K562 (cell line): ENCODE measurements at regions not wholly inside any gene's neighbourhood (a gene's known extent, or its start where the extent isn't known, plus 50 kb on each side); places are given as distances from the start of the nearest gene placed in this dataset.

Experiments used
- ATAC-seq: fragments of 200-7000 bp; cut with Tn5 transposase; 3 replicates; pipeline ENCODE4 v1.9.1; 2020; ENCODE audit warnings: moderate library complexity
- BruUV-seq: library from RNA; stranded (reverse); fragments of 400-500 nt; replicated peaks from 2 replicates; lab custom pipeline; 2021; lab: Mats Ljungman, UMichigan
- CTCF ChIA-PET: fragments of 300-600 bp; formaldehyde crosslinking; extraction: SDS; loops from one replicate; lab custom pipeline; 2021; ENCODE audit warnings: low intra/inter-chr PET ratio; lab: Yijun Ruan, JAX
- POLR2A ChIA-PET: fragments of 300-600, 350-650 bp; sonication (Branson Sonifier 250); formaldehyde crosslinking; extraction: SDS; loops from one replicate; lab custom pipeline; 2021; ENCODE audit warnings: antibody characterized with exemption, inconsistent platforms; lab: Yijun Ruan, JAX
- DNase-seq, 4 experiments: peaks; one replicate each; pipeline versions ENCODE4 v3.0.0 to v3.0.0-alpha.2; 2011 to 2018; ENCODE audit warnings: low spot score in 3 of 4, mixed read lengths in 3 of 4; ENCODE audit errors: extremely low read depth in 1 of 4
- FAIRE-seq: peaks from 2 replicates; lab custom pipeline; 2011; peaks lifted over from hg19 to GRCh38; lab: Jason Lieb, UNC
- H2AFZ ChIP-seq: 2 replicates; pipeline ENCODE4 v1.6.0; 2011; ENCODE audit warnings: low read depth, low read length, control low read depth, inconsistent platforms
- H3K27ac ChIP-seq: fragments of 200-600 bp; 3 replicates; pipeline ENCODE4 v1.8.0; 2011; ENCODE audit warnings: low read depth, mild to moderate bottlenecking, control low read depth, inconsistent platforms, low read length, moderate library complexity, mixed read lengths; ENCODE audit errors: extremely low read depth
- H3K27me3 ChIP-seq, 2 experiments: fragments of 300-600 bp in 1 of 2; 2 replicates in 1 of 2; 3 replicates in 1 of 2; pipeline versions ENCODE4 v1.6.0 to v1.8.0; 2011; ENCODE audit warnings: inconsistent platforms in 2 of 2, low read length in 2 of 2, mild to moderate bottlenecking in 1 of 2, mixed read lengths in 1 of 2, moderate library complexity in 1 of 2; ENCODE audit not compliant: control insufficient read depth in 2 of 2, insufficient read depth in 2 of 2
- H3K36me3 ChIP-seq: fragments of 300-600 bp; 3 replicates; pipeline ENCODE4 v1.8.0; 2011; ENCODE audit warnings: mild to moderate bottlenecking, low read length, inconsistent platforms; ENCODE audit not compliant: control insufficient read depth, insufficient read depth
- H3K4me1 ChIP-seq, 2 experiments: fragments of 200-600 bp in 1 of 2; replicated peaks in 1 of 2; 2 replicates in 1 of 2; 3 replicates in 1 of 2; pipeline versions ENCODE4 v1.5.1 to v1.8.0; 2011; ENCODE audit warnings: inconsistent platforms in 2 of 2, low read length in 2 of 2, mild to moderate bottlenecking in 1 of 2, mixed read lengths in 1 of 2, moderate library complexity in 1 of 2; ENCODE audit not compliant: control insufficient read depth in 2 of 2, insufficient read depth in 2 of 2
- H3K4me2 ChIP-seq: 2 replicates; pipeline ENCODE4 v1.6.1; 2011; ENCODE audit warnings: low read length, control low read depth, inconsistent platforms, mixed read lengths; ENCODE audit not compliant: insufficient read depth
- H3K4me3 ChIP-seq: fragments of 200-600 bp; sonication (generic), shearing (Covaris generic); 2 replicates; pipeline ENCODE4 v1.5.1; 2016; ENCODE audit warnings: control low read depth, inconsistent platforms
- H3K79me2 ChIP-seq: fragments of 200-600 bp; 3 replicates; pipeline ENCODE4 v1.8.0; 2011; ENCODE audit warnings: low read length, inconsistent platforms; ENCODE audit not compliant: control insufficient read depth, insufficient read depth
- H3K9ac ChIP-seq, 2 experiments: 2 replicates each; pipeline versions ENCODE4 v1.6.0 to v1.6.1; 2011; ENCODE audit warnings: low read depth in 2 of 2, low read length in 2 of 2, control low read depth in 1 of 2, inconsistent platforms in 1 of 2, mild to moderate bottlenecking in 1 of 2, mixed read lengths in 1 of 2; ENCODE audit not compliant: insufficient read depth in 1 of 2
- H3K9me1 ChIP-seq: one replicate; pipeline ENCODE4 v1.6.0; 2011; ENCODE audit warnings: inconsistent platforms, mild to moderate bottlenecking, low read length, moderate library complexity; ENCODE audit not compliant: control insufficient read depth, insufficient read depth
- H3K9me3 ChIP-seq: replicated peaks from 2 replicates; pipeline ENCODE4 v1.5.1; 2011; ENCODE audit warnings: low read depth, low read length, inconsistent platforms; ENCODE audit not compliant: control insufficient read depth, insufficient read depth
- H4K20me1 ChIP-seq: replicated peaks from 2 replicates; pipeline ENCODE4 v1.6.1; 2011; ENCODE audit warnings: low read length, inconsistent platforms, mixed read lengths; ENCODE audit not compliant: control insufficient read depth, insufficient read depth
- ELF1 ChIP-seq: fragments of 200-800 bp; sonication (Bioruptor generic); IDR thresholded peaks from 2 replicates; pipeline ENCODE4 v1.6.1; 2016; ENCODE audit warnings: missing genetic modification characterization, missing compliant biosample characterization
- ETV1 ChIP-seq: fragments of 450-650 bp; conservative IDR thresholded peaks from 2 replicates; pipeline ENCODE4 v1.6.1; 2016; ENCODE audit warnings: missing genetic modification characterization, control low read depth, low read depth, missing compliant biosample characterization
- HNRNPK ChIP-seq: fragments of 200-400 bp; formaldehyde crosslinking; IDR thresholded peaks from one replicate; pipeline ENCODE4 v1.6.1; 2018; ENCODE audit warnings: mild to moderate bottlenecking, low read depth, low read length; ENCODE audit not compliant: poor library complexity, severe bottlenecking
- MCM2 ChIP-seq: fragments of 450-650 bp; IDR thresholded peaks from 2 replicates; pipeline ENCODE4 v1.6.1; 2017; ENCODE audit warnings: low read depth, mild to moderate bottlenecking
- MCM3 ChIP-seq: fragments of 450-650 bp; IDR thresholded peaks from 2 replicates; pipeline ENCODE4 v1.6.1; 2016
- NUFIP1 ChIP-seq: fragments of 450-650 bp; IDR thresholded peaks from 2 replicates; pipeline ENCODE4 v1.6.1; 2018; ENCODE audit not compliant: partially characterized antibody
- POLR3G ChIP-seq: IDR thresholded peaks from 2 replicates; pipeline ENCODE4 v1.6.1; 2011; ENCODE audit not compliant: insufficient read length, insufficient replicate concordance; ENCODE audit errors: extremely low read depth
- SMARCB1 ChIP-seq: IDR thresholded peaks from 2 replicates; pipeline ENCODE4 v1.6.1; 2011; ENCODE audit warnings: improper control_type of control experiment, low read depth; ENCODE audit not compliant: insufficient read length
- TCF7L2 ChIP-seq: fragments of 150-350 bp; IDR thresholded peaks from 2 replicates; pipeline ENCODE4 v1.6.1; 2016; ENCODE audit warnings: low read depth, mild to moderate bottlenecking, low read length, moderate library complexity
- TFAM ChIP-seq: fragments of 250-450 bp; sonication (Bioruptor Pico); conservative IDR thresholded peaks from 2 replicates; pipeline ENCODE4 v1.5.0; 2021; ENCODE audit warnings: mild to moderate bottlenecking, moderate library complexity
- TSC22D4 ChIP-seq: fragments of 450-650 bp; IDR thresholded peaks from 2 replicates; pipeline ENCODE4 v1.6.1; 2016; ENCODE audit warnings: missing genetic modification characterization, missing biosample characterization, control low read depth
- ZNF41 ChIP-seq: fragments of 250-450 bp; sonication (Bioruptor Pico); conservative IDR thresholded peaks from 2 replicates; pipeline ENCODE4 v1.4.0; 2020; ENCODE audit warnings: mild to moderate bottlenecking
- ZNF445 ChIP-seq: fragments of 250-450 bp; sonication (Bioruptor Pico); IDR thresholded peaks from 2 replicates; pipeline ENCODE4 v1.4.0; 2020; ENCODE audit warnings: low read depth, mild to moderate bottlenecking, moderate library complexity
- ZSCAN29 ChIP-seq: fragments of 450-650 bp; IDR thresholded peaks from 2 replicates; pipeline ENCODE4 v1.6.1; 2017
- WGBS: fragments of 100-300 bp; shearing (Covaris generic); methylation state at CpG from one replicate; pipeline ENCODE4 v1.1.6; 2016; ENCODE audit warnings: low coverage, mixed read lengths; ENCODE audit not compliant: insufficient coverage; ENCODE audit errors: missing lambda C conversion rate; 5-methylcytosine and 5-hydroxymethylcytosine counted together
- in situ Hi-C: fragments of 300-500 bp; cut with MboI; formaldehyde crosslinking; loops from 4 replicates; pipeline ENCODE4 v1.15.0; 2018; ENCODE audit warnings: inconsistent platforms, mixed read lengths
- intact Hi-C: fragments of 100-400 bp; cut with micrococcal nuclease; formaldehyde crosslinking; loops from 2 replicates; pipeline ENCODE4 v1.14.2; 2022
- TF ChIP-seq, protein P1 (sequence below): fragments of 450-650 bp; IDR thresholded peaks from 2 replicates; pipeline ENCODE4 v1.6.1; 2016; ENCODE audit warnings: missing biosample characterization, missing genetic modification characterization
- TF ChIP-seq, protein P2 (sequence below), 2 experiments: fragments of 450-650 bp in 1 of 2; sonication (generic) in 1 of 2; formaldehyde crosslinking in 1 of 2; IDR thresholded peaks; 2 replicates each; pipeline versions ENCODE4 v1.7.1 to v1.9.0; 2016 to 2022; ENCODE audit warnings: inconsistent platforms in 1 of 2, mild to moderate bottlenecking in 1 of 2, missing genetic modification reagents in 1 of 2

DNA sequence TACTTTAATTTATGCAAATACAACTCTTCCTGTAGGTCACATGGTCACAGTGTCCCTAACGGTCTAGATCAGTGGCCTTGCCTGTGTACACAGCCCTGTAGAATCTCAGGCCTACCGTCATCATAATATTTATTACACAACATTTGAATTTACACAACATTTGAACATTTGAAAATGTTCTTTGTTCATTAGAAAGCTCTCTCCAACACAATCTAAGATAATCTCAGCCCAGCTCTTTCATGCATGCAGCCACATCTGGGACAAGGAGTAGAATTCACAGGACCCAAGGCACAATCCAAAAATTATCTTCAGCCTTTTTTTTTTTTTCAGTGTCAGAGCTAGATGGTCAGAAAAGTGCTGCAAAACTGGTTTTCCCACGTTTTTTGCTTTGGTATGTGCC is 892.8 kb downstream of the TFAP2A start:
- H3K36me3 ChIP-seq, result no peaks in the 10 kb centered on the region
- in situ Hi-C loops (no loop called here), intact Hi-C loops (no loop called here)
- H3K27ac ChIP-seq, result no peak overlapping the region
- no peak overlapping the region for H2AFZ ChIP-seq
- ChIA-PET CTCF (no interaction called here), POLR2A (no interaction called here)
- no peak overlapping the region for H3K4me3 ChIP-seq
- DNase-seq, result no peak
- BruUV-seq, result no TSS peak
- no peaks in the 10 kb centered on the region for H3K27me3 ChIP-seq
- no peak overlapping the region for H3K4me2 ChIP-seq
- WGBS, result 0% methylated on average over 3 of the region's 3 CpGs
- H3K9me1 ChIP-seq, result no peaks in the 10 kb centered on the region
- no peak overlapping the region for H3K9ac ChIP-seq
- no peaks in the 10 kb centered on the region for H3K9me3 ChIP-seq
- FAIRE-seq, result no peak
- no peaks in the 10 kb centered on the region for H3K4me1 ChIP-seq
- no peak for ATAC-seq
- H4K20me1 ChIP-seq, result no peaks in the 10 kb centered on the region
- H3K79me2 ChIP-seq, result no peaks in the 10 kb centered on the region
- TF ChIP-seq TFAM (CRISPR knock-in tag), result no peak
- TF ChIP-seq ZSCAN29, result no peak
- TF ChIP-seq ETV1 (tag), result no peak
- no peak for TF ChIP-seq POLR3G
- no peak for TF ChIP-seq SMARCB1
- no peak for TF ChIP-seq HNRNPK
- TF ChIP-seq MCM2, result no peak
- TF ChIP-seq MCM3, result no peak
- no peak for TF ChIP-seq ZNF445
- no peak for TF ChIP-seq TCF7L2
- TF ChIP-seq, protein P1, sequence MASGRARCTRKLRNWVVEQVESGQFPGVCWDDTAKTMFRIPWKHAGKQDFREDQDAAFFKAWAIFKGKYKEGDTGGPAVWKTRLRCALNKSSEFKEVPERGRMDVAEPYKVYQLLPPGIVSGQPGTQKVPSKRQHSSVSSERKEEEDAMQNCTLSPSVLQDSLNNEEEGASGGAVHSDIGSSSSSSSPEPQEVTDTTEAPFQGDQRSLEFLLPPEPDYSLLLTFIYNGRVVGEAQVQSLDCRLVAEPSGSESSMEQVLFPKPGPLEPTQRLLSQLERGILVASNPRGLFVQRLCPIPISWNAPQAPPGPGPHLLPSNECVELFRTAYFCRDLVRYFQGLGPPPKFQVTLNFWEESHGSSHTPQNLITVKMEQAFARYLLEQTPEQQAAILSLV, result no peak
- TF ChIP-seq, protein P2, sequence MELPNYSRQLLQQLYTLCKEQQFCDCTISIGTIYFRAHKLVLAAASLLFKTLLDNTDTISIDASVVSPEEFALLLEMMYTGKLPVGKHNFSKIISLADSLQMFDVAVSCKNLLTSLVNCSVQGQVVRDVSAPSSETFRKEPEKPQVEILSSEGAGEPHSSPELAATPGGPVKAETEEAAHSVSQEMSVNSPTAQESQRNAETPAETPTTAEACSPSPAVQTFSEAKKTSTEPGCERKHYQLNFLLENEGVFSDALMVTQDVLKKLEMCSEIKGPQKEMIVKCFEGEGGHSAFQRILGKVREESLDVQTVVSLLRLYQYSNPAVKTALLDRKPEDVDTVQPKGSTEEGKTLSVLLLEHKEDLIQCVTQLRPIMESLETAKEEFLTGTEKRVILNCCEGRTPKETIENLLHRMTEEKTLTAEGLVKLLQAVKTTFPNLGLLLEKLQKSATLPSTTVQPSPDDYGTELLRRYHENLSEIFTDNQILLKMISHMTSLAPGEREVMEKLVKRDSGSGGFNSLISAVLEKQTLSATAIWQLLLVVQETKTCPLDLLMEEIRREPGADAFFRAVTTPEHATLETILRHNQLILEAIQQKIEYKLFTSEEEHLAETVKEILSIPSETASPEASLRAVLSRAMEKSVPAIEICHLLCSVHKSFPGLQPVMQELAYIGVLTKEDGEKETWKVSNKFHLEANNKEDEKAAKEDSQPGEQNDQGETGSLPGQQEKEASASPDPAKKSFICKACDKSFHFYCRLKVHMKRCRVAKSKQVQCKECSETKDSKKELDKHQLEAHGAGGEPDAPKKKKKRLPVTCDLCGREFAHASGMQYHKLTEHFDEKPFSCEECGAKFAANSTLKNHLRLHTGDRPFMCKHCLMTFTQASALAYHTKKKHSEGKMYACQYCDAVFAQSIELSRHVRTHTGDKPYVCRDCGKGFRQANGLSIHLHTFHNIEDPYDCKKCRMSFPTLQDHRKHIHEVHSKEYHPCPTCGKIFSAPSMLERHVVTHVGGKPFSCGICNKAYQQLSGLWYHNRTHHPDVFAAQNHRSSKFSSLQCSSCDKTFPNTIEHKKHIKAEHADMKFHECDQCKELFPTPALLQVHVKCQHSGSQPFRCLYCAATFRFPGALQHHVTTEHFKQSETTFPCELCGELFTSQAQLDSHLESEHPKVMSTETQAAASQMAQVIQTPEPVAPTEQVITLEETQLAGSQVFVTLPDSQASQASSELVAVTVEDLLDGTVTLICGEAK (IDR thresholded peaks at IDR 0.05), result no peak
- TF ChIP-seq, protein P2 (CRISPR knock-in tag; IDR thresholded peaks at IDR 0.05), result no peak
- no peak for TF ChIP-seq TSC22D4 (tag)
- no peak for TF ChIP-seq NUFIP1
- TF ChIP-seq ZNF41, result no peak
- no peak for TF ChIP-seq ELF1
